HCT116 (cell line): ENCODE measurements at regions not wholly inside any gene's neighbourhood (a gene's known extent, or its start where the extent isn't known, plus 50 kb on each side); places are given as distances from the start of the nearest gene placed in this dataset.

Source experiments
- ATAC-seq: fragments of 200-7000 bp; cut with Tn5 transposase; 2 replicates; pipeline ENCODE4 v1.9.1; 2020; ENCODE audit warnings: mild to moderate bottlenecking, moderate library complexity
- BruUV-seq: library from RNA; stranded (reverse); fragments of 400-500 nt; replicated peaks from 2 replicates; lab custom pipeline; 2021; lab: Mats Ljungman, UMichigan
- CTCF ChIA-PET: fragments of 300-600 bp; sonication (Branson Sonifier 250); formaldehyde crosslinking; loops from one replicate; lab custom pipeline; 2021; ENCODE audit warnings: antibody characterized with exemption; lab: Charles Lee
- POLR2A ChIA-PET: fragments of 300-600, 350-600 bp; sonication (Branson Sonifier 250); formaldehyde crosslinking; loops from one replicate; lab custom pipeline; 2021; ENCODE audit warnings: antibody characterized with exemption; lab: Charles Lee
- RAD21 ChIA-PET, 2 experiments: fragments of 300-600 bp; sonication (Branson Sonifier 250); formaldehyde crosslinking; loops; one replicate each; lab custom pipeline; 2023; ENCODE audit warnings: low total read pairs in 2 of 2; ENCODE audit not compliant: uncharacterized antibody in 2 of 2, unreplicated experiment in 2 of 2, low non-redundant PET in 1 of 2; lab: Charles Lee
- DNase-seq: peaks from one replicate; pipeline ENCODE4 v3.0.0-alpha.2; 2010; ENCODE audit warnings: low read depth, low spot score
- H2AFZ ChIP-seq: fragments of 200-600 bp; shearing (Covaris generic), sonication (generic); 2 replicates; pipeline ENCODE4 v1.6.1; 2017; ENCODE audit warnings: low read depth, mixed run types, mixed read lengths, antibody characterized with exemption, low read length; ENCODE audit not compliant: poor library complexity, severe bottlenecking
- H3K27ac ChIP-seq: 2 replicates; pipeline ENCODE4 v1.5.1; 2012; ENCODE audit warnings: low read depth, low read length
- H3K27me3 ChIP-seq: fragments of 200-600 bp; sonication (generic); 2 replicates; pipeline ENCODE4 v1.6.1; 2016; ENCODE audit warnings: mixed run types, low read length, mixed read lengths; ENCODE audit not compliant: insufficient read depth
- H3K36me3 ChIP-seq, 2 experiments: fragments of 200-500 bp in 1 of 2; fragments of 200-600 bp in 1 of 2; sonication (Bioruptor generic) in 1 of 2; sonication (generic) in 1 of 2; 2 replicates each; pipeline versions ENCODE4 v1.5.1 to v1.6.1; 2014 to 2016; ENCODE audit warnings: low read length in 2 of 2, inconsistent platforms in 1 of 2, mixed read lengths in 1 of 2, mixed run types in 1 of 2; ENCODE audit not compliant: insufficient read depth in 2 of 2, control insufficient read depth in 1 of 2
- H3K4me1 ChIP-seq, 2 experiments: fragments of 200-600 bp in 1 of 2; sonication (generic) in 1 of 2; 2 replicates each; pipeline versions ENCODE4 v1.5.1 to v1.6.1; 2012 to 2017; ENCODE audit warnings: low read length in 2 of 2, inconsistent platforms in 1 of 2, mild to moderate bottlenecking in 1 of 2, mixed read lengths in 1 of 2, mixed run types in 1 of 2, moderate library complexity in 1 of 2; ENCODE audit not compliant: insufficient read depth in 2 of 2, control insufficient read depth in 1 of 2
- H3K4me2 ChIP-seq: fragments of 200-600 bp; sonication (generic); 2 replicates; pipeline ENCODE4 v1.6.1; 2017; ENCODE audit warnings: mixed run types, low read length, mixed read lengths
- H3K4me3 ChIP-seq, 2 experiments: fragments of 200-600 bp in 1 of 2; sonication (generic) in 1 of 2; replicated peaks in 1 of 2; 2 replicates each; pipeline ENCODE4 v1.5.1; 2011 to 2016; ENCODE audit warnings: low read length in 2 of 2, control low read depth in 1 of 2, low read depth in 1 of 2, mild to moderate bottlenecking in 1 of 2, mixed read lengths in 1 of 2, mixed run types in 1 of 2
- H3K79me2 ChIP-seq: fragments of 200-600 bp; sonication (generic); 2 replicates; pipeline ENCODE4 v1.6.1; 2017; ENCODE audit warnings: mild to moderate bottlenecking, mixed run types, low read length, moderate library complexity, mixed read lengths; ENCODE audit not compliant: insufficient read depth
- H3K9ac ChIP-seq: fragments of 200-600 bp; sonication (generic); 2 replicates; pipeline ENCODE4 v1.6.1; 2016; ENCODE audit warnings: low read length, mixed read lengths
- H3K9me2 ChIP-seq: fragments of 200-600 bp; sonication (generic), shearing (Covaris generic); 2 replicates; pipeline ENCODE4 v1.6.1; 2017; ENCODE audit warnings: mixed run types, mild to moderate bottlenecking, moderate library complexity; ENCODE audit not compliant: insufficient read depth
- H3K9me3 ChIP-seq, 2 experiments: fragments of 200-500 bp in 1 of 2; fragments of 200-600 bp in 1 of 2; sonication (Bioruptor generic) in 1 of 2; sonication (generic) in 1 of 2; 2 replicates each; pipeline ENCODE4 v1.6.1; 2014 to 2017; ENCODE audit warnings: low read length in 2 of 2, mixed read lengths in 2 of 2, inconsistent platforms in 1 of 2, low read depth in 1 of 2, mild to moderate bottlenecking in 1 of 2, mixed run types in 1 of 2, moderate library complexity in 1 of 2; ENCODE audit not compliant: control insufficient read depth in 1 of 2, insufficient read depth in 1 of 2
- H4K20me1 ChIP-seq: fragments of 200-600 bp; sonication (generic), shearing (Covaris generic); 2 replicates; pipeline ENCODE4 v1.6.1; 2017; ENCODE audit warnings: mixed run types, mild to moderate bottlenecking, moderate library complexity; ENCODE audit not compliant: insufficient read depth
- CBX3 ChIP-seq: IDR thresholded peaks from 2 replicates; pipeline ENCODE4 v1.6.1; 2012; ENCODE audit warnings: low read depth
- CEBPB ChIP-seq: IDR thresholded peaks from 2 replicates; pipeline ENCODE4 v1.6.1; 2012; ENCODE audit warnings: low read depth
- EGR1 ChIP-seq: IDR thresholded peaks from 2 replicates; pipeline ENCODE4 v1.6.1; 2012; ENCODE audit warnings: low read depth
- EZH2phosphoT487 ChIP-seq: fragments of 200-600 bp; IDR thresholded peaks from 2 replicates; pipeline ENCODE4 v1.6.1; 2018; ENCODE audit warnings: antibody characterized with exemption, borderline replicate concordance
- FOSL1 ChIP-seq: IDR thresholded peaks from 2 replicates; pipeline ENCODE4 v1.6.1; 2012; ENCODE audit warnings: low read depth
- POLR2A ChIP-seq: IDR thresholded peaks from 2 replicates; pipeline ENCODE4 v1.7.0; 2011; ENCODE audit warnings: borderline replicate concordance; ENCODE audit not compliant: insufficient read depth, insufficient read length; ENCODE audit errors: extremely low read depth
- POLR2AphosphoS5 ChIP-seq: IDR thresholded peaks from 2 replicates; pipeline ENCODE4 v1.6.1; 2011; ENCODE audit warnings: mild to moderate bottlenecking, low read depth, low read length, moderate library complexity
- RAD21 ChIP-seq: IDR thresholded peaks from 2 replicates; pipeline ENCODE4 v1.6.1; 2012; ENCODE audit warnings: low read depth, mild to moderate bottlenecking
- REST ChIP-seq: IDR thresholded peaks from 2 replicates; pipeline ENCODE4 v1.6.1; 2012; ENCODE audit warnings: low read depth
- SIN3A ChIP-seq: IDR thresholded peaks from 2 replicates; pipeline ENCODE4 v1.6.1; 2012; ENCODE audit warnings: low read depth
- SRF ChIP-seq: IDR thresholded peaks from 2 replicates; pipeline ENCODE4 v1.6.1; 2012; ENCODE audit warnings: low read depth
- TCF7L2 ChIP-seq: IDR thresholded peaks from 2 replicates; pipeline ENCODE4 v1.7.0; 2011; ENCODE audit warnings: borderline replicate concordance, inconsistent platforms; ENCODE audit not compliant: insufficient read depth, insufficient read length; ENCODE audit errors: extremely low read depth
- YY1 ChIP-seq: IDR thresholded peaks from 2 replicates; pipeline ENCODE4 v1.6.1; 2011; ENCODE audit warnings: low read length, low read depth, moderate library complexity, mild to moderate bottlenecking; ENCODE audit not compliant: insufficient replicate concordance; ENCODE audit errors: extremely low read depth
- ZBTB33 ChIP-seq: IDR thresholded peaks from 2 replicates; pipeline ENCODE4 v1.6.1; 2011; ENCODE audit warnings: mild to moderate bottlenecking, low read length, moderate library complexity; ENCODE audit not compliant: insufficient replicate concordance; ENCODE audit errors: extremely low read depth
- ZFX ChIP-seq: fragments of 450-650 bp; IDR thresholded peaks from 2 replicates; pipeline ENCODE4 v1.6.1; 2017
- ZNF274 ChIP-seq: fragments of 200-500 bp; sonication (Bioruptor generic); IDR thresholded peaks from 2 replicates; pipeline ENCODE4 v1.6.1; 2014; ENCODE audit warnings: mild to moderate bottlenecking, low read depth, low read length, inconsistent platforms
- intact Hi-C: fragments of 100-400 bp; cut with micrococcal nuclease; formaldehyde crosslinking; loops from 2 replicates; pipeline ENCODE4 v1.10.0; 2022

GRCh38 chr1:191561276-191561675 is 597.0 kb upstream of the RGS18 start:
- intact Hi-C loops: no loop called here
- H4K20me1 ChIP-seq: no peaks in the 10 kb centered on the region
- H3K27me3 ChIP-seq: no peaks in the 10 kb centered on the region
- TF ChIP-seq FOSL1 (no peak), YY1 (no peak), CBX3 (no peak), RAD21 (no peak), ZNF274 (no peak), POLR2AphosphoS5 (no peak), EGR1 (no peak), SIN3A (no peak), POLR2A (no peak), REST (no peak), CEBPB (no peak), SRF (no peak), ZBTB33 (no peak), ZFX (no peak), EZH2phosphoT487 (no peak), TCF7L2 (no peak)
- no peaks in the 10 kb centered on the region for H3K9me2 ChIP-seq
- H3K4me2 ChIP-seq: no peak overlapping the region
- H3K9me3 ChIP-seq: no peaks in the 10 kb centered on the region
- ATAC-seq (no peak), DNase-seq (no peak)
- BruUV-seq: no TSS peak
- no peaks in the 10 kb centered on the region for H3K4me1 ChIP-seq
- H3K9ac ChIP-seq: no peak overlapping the region
- no peaks in the 10 kb centered on the region for H3K79me2 ChIP-seq
- CTCF ChIA-PET: no interaction called here
- POLR2A ChIA-PET: no interaction called here
- no peaks in the 10 kb centered on the region for H3K36me3 ChIP-seq
- RAD21 ChIA-PET: no interaction called here
- H3K4me3 ChIP-seq: no peak overlapping the region
- H2AFZ ChIP-seq: no peak overlapping the region
- no peak overlapping the region for H3K27ac ChIP-seq
